Kidney (tissue), 13 donors: ENCODE measurements at regions not wholly inside any gene's neighbourhood (a gene's known extent, or its start where the extent isn't known, plus 50 kb on each side); places are given as distances from the start of the nearest gene placed in this dataset.
A peak's percentile ranks its signal among the peaks of the same experiment; 100 is the strongest.

Experiments used
- DNase-seq, 5 donors: peaks; one replicate each; pipeline ENCODE4 v3.0.0-alpha.2; 2013 to 2020
- FAIRE-seq: peaks from 2 replicates; lab custom pipeline; 2012; peaks lifted over from hg19 to GRCh38; lab: Jason Lieb, UNC
- H3K27ac ChIP-seq, 2 donors: one replicate each; pipeline ENCODE4 v1.7.0; 2013; ENCODE audit warnings: low read depth in 2 of 2, low read length in 2 of 2, inconsistent platforms in 1 of 2
- H3K27me3 ChIP-seq: one replicate; pipeline ENCODE4 v1.7.1; 2013; ENCODE audit warnings: low read length, inconsistent platforms; ENCODE audit not compliant: control insufficient read depth, insufficient read depth
- H3K36me3 ChIP-seq, 3 donors: one replicate each; pipeline versions ENCODE4 v1.7.0 to v1.7.1; 2013; ENCODE audit warnings: low read length in 3 of 3, control low read depth in 1 of 3, inconsistent platforms in 1 of 3; ENCODE audit not compliant: insufficient read depth in 3 of 3, control insufficient read depth in 2 of 3
- H3K4me1 ChIP-seq, 3 donors: one replicate each; pipeline versions ENCODE4 v1.7.0 to v1.7.1; 2013; ENCODE audit warnings: low read length in 3 of 3, inconsistent platforms in 1 of 3, low read depth in 1 of 3; ENCODE audit not compliant: control insufficient read depth in 2 of 3, insufficient read depth in 2 of 3
- H3K4me3 ChIP-seq, 3 donors: one replicate each; pipeline versions ENCODE4 v1.7.0 to v1.8.1; 2013; ENCODE audit warnings: low read length in 3 of 3, control low read depth in 1 of 3, inconsistent platforms in 1 of 3
- H3K9ac ChIP-seq, 3 donors: one replicate each; pipeline versions ENCODE4 v1.7.0 to v1.7.1; 2013; ENCODE audit warnings: low read length in 3 of 3, control low read depth in 1 of 3, inconsistent platforms in 1 of 3
- H3K9me3 ChIP-seq, 3 donors: one replicate each; pipeline versions ENCODE4 v1.7.0 to v1.7.1; 2013; ENCODE audit warnings: low read length in 3 of 3, control low read depth in 1 of 3, inconsistent platforms in 1 of 3; ENCODE audit not compliant: control insufficient read depth in 2 of 3, insufficient read depth in 1 of 3
- CTCF ChIP-seq: IDR thresholded peaks from 3 replicates; pipeline ENCODE4 v1.5.1; 2012; ENCODE audit warnings: mild to moderate bottlenecking, moderate library complexity, borderline replicate concordance; ENCODE audit not compliant: insufficient read depth; ENCODE audit errors: extremely low read depth
- intact Hi-C: fragments of 100-400 bp; cut with DNase I; formaldehyde crosslinking; loops from one replicate; pipeline ENCODE4 v1.11.1; 2022
- donor health status: control.
- donor health status: control.
- donor health status: control.
- donor health status: control.
- donor health status: control.
- donor health status: DM: yes; HTN: yes; CAD: no.
- donor health status: Normal renal cell carcinoma (clear cell type).

- Histone ChIP-seq H3K4me1 (no peaks in the 10 kb centered on the region), H3K9ac (no peak overlapping the region), H3K27me3 (no peaks in the 10 kb centered on the region), H3K36me3 (no peaks in the 10 kb centered on the region), H3K4me3 (no peak overlapping the region), H3K9me3 (no peaks in the 10 kb centered on the region), H3K27ac (no peak overlapping the region)
- FAIRE-seq (no peak), DNase-seq (no peak)
- TF ChIP-seq CTCF = no peak
- intact Hi-C loops = no loop called here
These were observed 313.3 kb downstream of the FGF9 start for GRCh38 chr13:21984156-21984555.

- DNase-seq = peak in 2 of 5 donors; percentile 7 to 63
- intact Hi-C loops = no loop called here
- no peak overlapping the region for H3K4me3 ChIP-seq
- no peaks in the 10 kb centered on the region for H3K9me3 ChIP-seq
- H3K4me1 ChIP-seq = no peaks in the 10 kb centered on the region
- no peak overlapping the region for H3K27ac ChIP-seq
- no peak for FAIRE-seq
- no peak overlapping the region for H3K9ac ChIP-seq
- no peaks in the 10 kb centered on the region for H3K27me3 ChIP-seq
- H3K36me3 ChIP-seq = no peaks in the 10 kb centered on the region
- TF ChIP-seq CTCF = no peak
These were observed 315.7 kb downstream of the FGF9 start for GRCh38 chr13:21986602-21987001.

GRCh38 chr13:21987793-21988192 is 316.9 kb downstream of the FGF9 start:
- no peaks in the 10 kb centered on the region for H3K9me3 ChIP-seq
- H3K27ac ChIP-seq = no peak overlapping the region
- no peak overlapping the region for H3K9ac ChIP-seq
- no peak for TF ChIP-seq CTCF
- H3K36me3 ChIP-seq = no peaks in the 10 kb centered on the region
- H3K4me3 ChIP-seq = no peak overlapping the region
- FAIRE-seq (no peak), DNase-seq (no peak)
- no peaks in the 10 kb centered on the region for H3K4me1 ChIP-seq
- intact Hi-C loops = no loop called here
- H3K27me3 ChIP-seq = no peaks in the 10 kb centered on the region

- no peak for TF ChIP-seq CTCF
- no peaks in the 10 kb centered on the region for H3K4me1 ChIP-seq
- intact Hi-C loops = no loop called here
- no peaks in the 10 kb centered on the region for H3K36me3 ChIP-seq
- no peak for FAIRE-seq
- DNase-seq = no peak
- no peaks in the 10 kb centered on the region for H3K9me3 ChIP-seq
- H3K9ac ChIP-seq = no peak overlapping the region
- no peak overlapping the region for H3K27ac ChIP-seq
- H3K27me3 ChIP-seq = no peaks in the 10 kb centered on the region
- H3K4me3 ChIP-seq = no peak overlapping the region
These were observed 317.8 kb downstream of the FGF9 start for GRCh38 chr13:21988624-21989023.
